ENCODE measurements at regions not wholly inside any gene's neighbourhood (a gene's known extent, or its start where the extent isn't known, plus 50 kb on each side); places are given as distances from the start of the nearest gene placed in this dataset.

DNA sequence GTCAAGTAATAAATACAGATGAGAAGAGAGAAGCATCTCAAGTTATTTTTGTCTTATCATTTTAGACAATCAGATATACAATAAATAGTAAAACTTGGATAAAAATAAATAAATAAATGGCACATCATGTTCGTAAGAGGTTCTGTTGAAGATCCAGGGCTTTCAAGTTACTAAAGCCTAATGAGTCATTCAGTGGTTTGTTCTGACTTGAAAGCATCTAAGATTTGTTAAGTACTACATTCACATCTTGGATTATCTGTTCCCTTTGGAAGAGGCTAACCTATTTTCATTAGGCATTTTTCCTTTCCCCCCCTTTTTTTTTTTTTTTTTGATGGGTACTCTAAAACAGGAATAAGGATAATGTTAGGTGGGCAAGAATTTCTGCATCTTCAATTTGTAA is 429.3 kb downstream of the PCDH20 start:
- CTCF ChIA-PET: no interaction called here
- POLR2A ChIA-PET: no interaction called here
- TF ChIP-seq FOXA1 (IDR thresholded peaks at IDR 0.05): no peak
- TF ChIP-seq ELF4 (IDR thresholded peaks at IDR 0.05): no peak
- TF ChIP-seq, protein P1, sequence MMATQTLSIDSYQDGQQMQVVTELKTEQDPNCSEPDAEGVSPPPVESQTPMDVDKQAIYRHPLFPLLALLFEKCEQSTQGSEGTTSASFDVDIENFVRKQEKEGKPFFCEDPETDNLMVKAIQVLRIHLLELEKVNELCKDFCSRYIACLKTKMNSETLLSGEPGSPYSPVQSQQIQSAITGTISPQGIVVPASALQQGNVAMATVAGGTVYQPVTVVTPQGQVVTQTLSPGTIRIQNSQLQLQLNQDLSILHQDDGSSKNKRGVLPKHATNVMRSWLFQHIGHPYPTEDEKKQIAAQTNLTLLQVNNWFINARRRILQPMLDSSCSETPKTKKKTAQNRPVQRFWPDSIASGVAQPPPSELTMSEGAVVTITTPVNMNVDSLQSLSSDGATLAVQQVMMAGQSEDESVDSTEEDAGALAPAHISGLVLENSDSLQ (IDR thresholded peaks at IDR 0.05): no peak
- TF ChIP-seq LEF1 (IDR thresholded peaks at IDR 0.05; ENCODE audit: borderline replicate concordance): no peak
- no peak for TF ChIP-seq ARNT (IDR thresholded peaks at IDR 0.05)
- TF ChIP-seq ZNF384 (IDR thresholded peaks at IDR 0.05): no peak
- no peak for TF ChIP-seq FOXK2 (IDR thresholded peaks at IDR 0.05)
- no peak for TF ChIP-seq FOXM1 (IDR thresholded peaks at IDR 0.05; ENCODE audit: borderline replicate concordance)
- no peak for TF ChIP-seq SP1 (IDR thresholded peaks at IDR 0.05)
- TF ChIP-seq HDGF (IDR thresholded peaks at IDR 0.05; ENCODE audit: borderline replicate concordance): no peak
- TF ChIP-seq BHLHE40 (IDR thresholded peaks at IDR 0.05; ENCODE audit: borderline replicate concordance): no peak
- no peak for TF ChIP-seq CTBP1 (IDR thresholded peaks at IDR 0.05; ENCODE audit: borderline replicate concordance)
- no peak for TF ChIP-seq NFRKB (IDR thresholded peaks at IDR 0.05)
- no peak for DNase-seq (ENCODE audit: extremely low spot score)

- ChIA-PET POLR2A (no interaction called here), CTCF (no interaction called here)
- no peak for DNase-seq (ENCODE audit: extremely low spot score)
- TF ChIP-seq NFRKB (IDR thresholded peaks at IDR 0.05): no peak
- TF ChIP-seq SP1 (IDR thresholded peaks at IDR 0.05): no peak
- TF ChIP-seq ELF4 (IDR thresholded peaks at IDR 0.05): no peak
- TF ChIP-seq ARNT (IDR thresholded peaks at IDR 0.05): no peak
- no peak for TF ChIP-seq LEF1 (IDR thresholded peaks at IDR 0.05; ENCODE audit: borderline replicate concordance)
- TF ChIP-seq FOXM1 (IDR thresholded peaks at IDR 0.05; ENCODE audit: borderline replicate concordance): no peak
- TF ChIP-seq BHLHE40 (IDR thresholded peaks at IDR 0.05; ENCODE audit: borderline replicate concordance): no peak
- no peak for TF ChIP-seq HDGF (IDR thresholded peaks at IDR 0.05; ENCODE audit: borderline replicate concordance)
- no peak for TF ChIP-seq SUZ12 (IDR thresholded peaks at IDR 0.05)
- TF ChIP-seq, protein P1 (IDR thresholded peaks at IDR 0.05): no peak
These were observed 434.2 kb downstream of the PCDH20 start for GRCh38 chr13:60981407-60981806.

DNA sequence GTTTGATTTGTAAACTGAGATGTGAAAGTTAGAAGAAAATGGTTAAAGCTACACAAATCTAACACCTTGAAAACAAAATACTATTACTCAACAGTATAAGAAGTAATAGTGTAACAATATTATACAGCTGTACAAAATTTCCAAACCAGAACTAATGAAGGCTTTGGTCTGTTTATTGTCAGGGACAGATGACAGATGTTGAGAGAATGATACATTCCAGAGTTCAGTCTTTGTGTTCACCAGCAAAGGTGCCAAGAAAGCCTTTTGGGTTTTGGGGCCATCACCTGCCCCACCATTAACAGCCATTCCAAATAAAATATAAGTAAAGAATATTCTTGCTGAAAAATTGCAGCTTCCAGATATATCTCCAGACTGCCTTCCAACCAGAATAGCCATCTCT is 439.3 kb downstream of the PCDH20 start:
- no peak for TF ChIP-seq TARDBP (IDR thresholded peaks at IDR 0.05)
- TF ChIP-seq, protein P1 (IDR thresholded peaks at IDR 0.05): no peak
- TF ChIP-seq ZNF384 (IDR thresholded peaks at IDR 0.05): no peak
- no peak for TF ChIP-seq SUZ12 (IDR thresholded peaks at IDR 0.05)
- no peak for DNase-seq (ENCODE audit: extremely low spot score)
- CTCF ChIA-PET: no interaction called here
- POLR2A ChIA-PET: no interaction called here

- ChIA-PET CTCF (no interaction called here), POLR2A (no interaction called here)
- DNase-seq (ENCODE audit: extremely low spot score): no peak
- TF ChIP-seq, protein P1 (IDR thresholded peaks at IDR 0.05): no peak
- TF ChIP-seq FOXM1 (IDR thresholded peaks at IDR 0.05; ENCODE audit: borderline replicate concordance) (no peak), ARNT (IDR thresholded peaks at IDR 0.05) (no peak), L3MBTL2 (conservative IDR thresholded peaks at IDR 0.05) (no peak), SUZ12 (IDR thresholded peaks at IDR 0.05) (no peak), FOXK2 (IDR thresholded peaks at IDR 0.05) (no peak), TARDBP (IDR thresholded peaks at IDR 0.05) (no peak), ZNF384 (IDR thresholded peaks at IDR 0.05) (no peak), NFRKB (IDR thresholded peaks at IDR 0.05) (no peak), HDGF (IDR thresholded peaks at IDR 0.05; ENCODE audit: borderline replicate concordance) (no peak), LEF1 (IDR thresholded peaks at IDR 0.05; ENCODE audit: borderline replicate concordance) (no peak), BHLHE40 (IDR thresholded peaks at IDR 0.05; ENCODE audit: borderline replicate concordance) (no peak), FOXA1 (IDR thresholded peaks at IDR 0.05) (no peak), ELF4 (IDR thresholded peaks at IDR 0.05) (no peak), SP1 (IDR thresholded peaks at IDR 0.05) (no peak), CTBP1 (IDR thresholded peaks at IDR 0.05; ENCODE audit: borderline replicate concordance) (no peak)
These were observed 441.4 kb downstream of the PCDH20 start for GRCh38 chr13:60974296-60974695.

DNA sequence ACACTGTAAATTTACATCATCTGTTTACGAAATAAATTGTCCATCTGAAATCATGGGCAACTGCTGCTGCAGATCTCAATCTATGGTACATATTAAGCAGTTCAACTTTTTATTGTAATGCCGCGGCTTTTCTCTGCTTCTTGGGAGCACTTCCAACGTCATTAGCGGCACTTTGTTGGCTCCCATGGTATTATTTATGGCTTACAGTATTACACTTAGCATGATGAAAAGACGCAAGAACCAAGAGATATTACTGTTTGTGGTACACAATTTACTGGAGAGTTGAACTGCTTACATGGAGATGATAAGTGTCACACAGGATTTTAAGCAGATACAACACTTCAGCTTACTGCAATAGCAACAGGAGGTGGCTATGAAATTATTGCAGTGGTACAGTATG is 442.1 kb downstream of the PCDH20 start:
- POLR2A ChIA-PET: no interaction called here
- no peak for TF ChIP-seq FOXK2 (IDR thresholded peaks at IDR 0.05)
- CTCF ChIA-PET: no interaction called here
- DNase-seq (ENCODE audit: extremely low spot score): no peak

DNA sequence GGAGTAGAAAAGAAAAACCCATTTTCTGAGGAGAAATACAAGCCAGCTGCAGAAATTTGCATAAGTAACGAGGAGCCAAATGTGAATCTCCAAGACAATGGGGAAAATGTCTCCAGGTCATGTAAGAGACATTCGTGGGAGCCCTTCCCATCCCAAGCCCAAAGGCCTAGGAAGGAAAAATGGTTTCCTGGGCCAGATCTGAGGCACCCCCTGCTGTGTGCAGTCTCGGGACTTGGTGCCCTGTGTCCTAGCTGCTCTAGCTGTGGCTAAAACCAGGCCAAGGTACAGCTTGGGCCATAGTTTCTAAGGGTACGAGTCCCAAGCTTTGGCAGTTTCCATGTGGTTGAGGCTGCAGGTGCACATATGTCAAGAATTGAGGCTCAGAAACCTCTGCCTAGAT is 444.9 kb downstream of the PCDH20 start:
- no peak for TF ChIP-seq TARDBP (IDR thresholded peaks at IDR 0.05)
- TF ChIP-seq FOXK2 (IDR thresholded peaks at IDR 0.05): no peak
- TF ChIP-seq, protein P1 (IDR thresholded peaks at IDR 0.05): no peak
- TF ChIP-seq FOXM1 (IDR thresholded peaks at IDR 0.05; ENCODE audit: borderline replicate concordance): no peak
- TF ChIP-seq FOXA1 (IDR thresholded peaks at IDR 0.05): no peak
- no peak for TF ChIP-seq ELF4 (IDR thresholded peaks at IDR 0.05)
- TF ChIP-seq LEF1 (IDR thresholded peaks at IDR 0.05; ENCODE audit: borderline replicate concordance): no peak
- no peak for TF ChIP-seq BHLHE40 (IDR thresholded peaks at IDR 0.05; ENCODE audit: borderline replicate concordance)
- TF ChIP-seq SUZ12 (IDR thresholded peaks at IDR 0.05): no peak
- TF ChIP-seq SP1 (IDR thresholded peaks at IDR 0.05): no peak
- TF ChIP-seq L3MBTL2 (conservative IDR thresholded peaks at IDR 0.05): no peak
- no peak for TF ChIP-seq ZNF384 (IDR thresholded peaks at IDR 0.05)
- ChIA-PET CTCF (no interaction called here), POLR2A (no interaction called here)
- no peak for DNase-seq (ENCODE audit: extremely low spot score)
